H1 (cell line): ENCODE measurements at regions not wholly inside any gene's neighbourhood (a gene's known extent, or its start where the extent isn't known, plus 50 kb on each side); places are given as distances from the start of the nearest gene placed in this dataset.

Experiments used
- CTCF ChIA-PET: fragments of 300-600 bp; sonication (Branson Sonifier 250); formaldehyde crosslinking; loops from one replicate; lab custom pipeline; 2021; ENCODE audit not compliant: partially characterized antibody; lab: Charles Lee
- POLR2A ChIA-PET: fragments of 300-600 bp; sonication (Branson Sonifier 250); formaldehyde crosslinking; loops from one replicate; lab custom pipeline; 2021; ENCODE audit warnings: inconsistent platforms; ENCODE audit not compliant: partially characterized antibody; lab: Charles Lee
- DNase-seq, 2 experiments: peaks; one replicate each; pipeline versions ENCODE4 v3.0.0 to v3.0.0-alpha.2; 2010 to 2022; ENCODE audit warnings: low spot score in 2 of 2, low read depth in 1 of 2, mixed read lengths in 1 of 2
- FAIRE-seq: peaks from 2 replicates; lab custom pipeline; 2011; peaks lifted over from hg19 to GRCh38; lab: Jason Lieb, UNC
- H2AFZ ChIP-seq: 2 replicates; pipeline ENCODE4 v1.8.1; 2012; ENCODE audit warnings: low read length, inconsistent platforms
- H2AK5ac ChIP-seq: 2 replicates; pipeline ENCODE4 v1.6.1; 2013; ENCODE audit warnings: low read depth, low read length
- H2BK120ac ChIP-seq: replicated peaks from 2 replicates; pipeline ENCODE3; 2013; ENCODE audit warnings: low read depth, low read length, inconsistent platforms
- H2BK12ac ChIP-seq: 2 replicates; pipeline ENCODE4 v1.6.1; 2013; ENCODE audit warnings: low read depth, low read length
- H2BK15ac ChIP-seq: 2 replicates; pipeline ENCODE4 v1.6.1; 2013; ENCODE audit warnings: low read length
- H2BK20ac ChIP-seq: 2 replicates; pipeline ENCODE4 v1.6.1; 2013; ENCODE audit warnings: low read length
- H2BK5ac ChIP-seq: 2 replicates; pipeline ENCODE4 v1.6.1; 2013; ENCODE audit warnings: low read depth, low read length
- H3K14ac ChIP-seq: 2 replicates; pipeline ENCODE4 v1.6.1; 2013; ENCODE audit warnings: inconsistent platforms; ENCODE audit not compliant: insufficient read length
- H3K18ac ChIP-seq: 2 replicates; pipeline ENCODE4 v1.6.1; 2013; ENCODE audit warnings: low read length; ENCODE audit errors: extremely low read depth
- H3K23ac ChIP-seq: 2 replicates; pipeline ENCODE4 v1.6.1; 2013; ENCODE audit warnings: inconsistent platforms; ENCODE audit not compliant: insufficient read length
- H3K23me2 ChIP-seq: 2 replicates; pipeline ENCODE4 v1.6.1; 2013; ENCODE audit warnings: low read depth, low read length
- H3K27ac ChIP-seq: 2 replicates; pipeline ENCODE4 v1.6.1; 2011; ENCODE audit warnings: low read depth, low read length, inconsistent platforms
- H3K27me3 ChIP-seq, 4 experiments: replicated peaks in 1 of 4; 1 replicate in 1 of 4; 2 replicates in 3 of 4; pipeline versions ENCODE4 v1.6.1 to v1.8.1; 2011 to 2013; ENCODE audit warnings: low read length in 3 of 4, mild to moderate bottlenecking in 3 of 4, inconsistent platforms in 2 of 4, mixed read lengths in 2 of 4, moderate library complexity in 1 of 4; ENCODE audit not compliant: control insufficient read depth in 3 of 4, insufficient read depth in 3 of 4; ENCODE audit errors: extremely low read depth in 1 of 4
- H3K36me3 ChIP-seq, 4 experiments: 2 replicates each; pipeline versions ENCODE4 v1.6.1 to v1.8.1; 2011 to 2013; ENCODE audit warnings: mild to moderate bottlenecking in 4 of 4, low read length in 3 of 4, moderate library complexity in 2 of 4, control low read depth in 1 of 4, inconsistent platforms in 1 of 4; ENCODE audit not compliant: insufficient read depth in 4 of 4, control insufficient read depth in 2 of 4
- H3K4ac ChIP-seq: replicated peaks from 2 replicates; pipeline ENCODE3; 2013; ENCODE audit warnings: low read length, low read depth, mixed read lengths, inconsistent platforms; ENCODE audit not compliant: insufficient read length
- H3K4me1 ChIP-seq, 4 experiments: replicated peaks in 1 of 4; 1 replicate in 1 of 4; 2 replicates in 3 of 4; pipeline versions ENCODE4 v1.6.1 to v1.8.1; 2011 to 2013; ENCODE audit warnings: low read length in 3 of 4, inconsistent platforms in 2 of 4, mixed read lengths in 1 of 4; ENCODE audit not compliant: insufficient read depth in 4 of 4, control insufficient read depth in 3 of 4
- H3K4me2 ChIP-seq, 2 experiments: 2 replicates each; pipeline versions ENCODE4 v1.6.1 to v1.8.1; 2011 to 2013; ENCODE audit warnings: low read depth in 2 of 2, low read length in 2 of 2, control low read depth in 1 of 2, inconsistent platforms in 1 of 2, mild to moderate bottlenecking in 1 of 2; ENCODE audit not compliant: insufficient read depth in 1 of 2
- H3K4me3 ChIP-seq, 4 experiments: fragments of 200-600, 300-600 bp in 1 of 4; sonication (generic), shearing (Covaris generic), sonication (Bioruptor Twin) in 1 of 4; 2 replicates each; pipeline versions ENCODE4 v1.5.1 to v1.8.1; 2011 to 2016; ENCODE audit warnings: low read length in 4 of 4, low read depth in 3 of 4, control low read depth in 2 of 4, inconsistent platforms in 2 of 4, mild to moderate bottlenecking in 2 of 4, mixed read lengths in 1 of 4, moderate library complexity in 1 of 4; ENCODE audit not compliant: insufficient read depth in 2 of 4; ENCODE audit errors: extremely low read depth in 1 of 4
- H3K56ac ChIP-seq: replicated peaks from 2 replicates; pipeline ENCODE3; 2013; ENCODE audit warnings: low read depth, mild to moderate bottlenecking, mixed read lengths, low read length, inconsistent platforms; ENCODE audit not compliant: insufficient read length
- H3K79me1 ChIP-seq: 2 replicates; pipeline ENCODE4 v1.6.1; 2013; ENCODE audit warnings: low read depth, low read length, control low read depth
- H3K79me2 ChIP-seq, 2 experiments: 2 replicates each; pipeline versions ENCODE4 v1.6.1 to v1.8.1; 2012 to 2013; ENCODE audit warnings: low read length in 2 of 2, mild to moderate bottlenecking in 2 of 2, inconsistent platforms in 1 of 2; ENCODE audit not compliant: insufficient read depth in 2 of 2, control insufficient read depth in 1 of 2
- H3K9ac ChIP-seq, 4 experiments: replicated peaks in 1 of 4; 1 replicate in 1 of 4; 2 replicates in 3 of 4; pipeline versions ENCODE4 v1.6.1 to v1.8.1; 2011 to 2013; ENCODE audit warnings: low read depth in 3 of 4, low read length in 3 of 4, control low read depth in 2 of 4, mild to moderate bottlenecking in 2 of 4, moderate library complexity in 2 of 4, inconsistent platforms in 1 of 4; ENCODE audit errors: extremely low read depth in 1 of 4
- H3K9me3 ChIP-seq, 2 experiments: 2 replicates each; pipeline versions ENCODE4 v1.6.1 to v1.8.1; 2012 to 2013; ENCODE audit warnings: mild to moderate bottlenecking in 2 of 2, moderate library complexity in 2 of 2, control low read depth in 1 of 2, inconsistent platforms in 1 of 2, low read depth in 1 of 2, low read length in 1 of 2, mixed read lengths in 1 of 2; ENCODE audit not compliant: insufficient read depth in 2 of 2
- H4K20me1 ChIP-seq, 2 experiments: replicated peaks in 1 of 2; 2 replicates each; pipeline versions ENCODE3 to v1.8.1; 2011 to 2013; ENCODE audit warnings: inconsistent platforms in 2 of 2, low read length in 2 of 2, mild to moderate bottlenecking in 1 of 2; ENCODE audit not compliant: insufficient read depth in 2 of 2, control insufficient read depth in 1 of 2
- H4K5ac ChIP-seq: 2 replicates; pipeline ENCODE4 v1.6.1; 2013; ENCODE audit warnings: low read length, low read depth, mixed read lengths, inconsistent platforms; ENCODE audit not compliant: insufficient read length
- H4K8ac ChIP-seq: 2 replicates; pipeline ENCODE4 v1.8.0; 2013; ENCODE audit warnings: mild to moderate bottlenecking, moderate library complexity, low read length, inconsistent platforms; ENCODE audit not compliant: insufficient read depth; ENCODE audit errors: extremely low read depth
- H4K91ac ChIP-seq: replicated peaks from 2 replicates; pipeline ENCODE3; 2013; ENCODE audit warnings: low read length, mixed read lengths, inconsistent platforms; ENCODE audit not compliant: insufficient read length
- CTCF ChIP-seq, 3 experiments: IDR thresholded peaks; 1 replicate in 2 of 3; 2 replicates in 1 of 3; pipeline versions ENCODE4 v1.5.1 to v1.6.1; 2011; ENCODE audit warnings: low read length in 3 of 3, mild to moderate bottlenecking in 3 of 3, inconsistent platforms in 2 of 3, low read depth in 1 of 3, moderate library complexity in 1 of 3; ENCODE audit not compliant: insufficient read depth in 1 of 3; ENCODE audit errors: control extremely low read depth in 1 of 3
- FOSL1 ChIP-seq: IDR thresholded peaks from 2 replicates; pipeline ENCODE4 v1.6.1; 2011; ENCODE audit warnings: mild to moderate bottlenecking, low read depth, low read length, moderate library complexity; ENCODE audit not compliant: insufficient read depth
- HDAC6 ChIP-seq: IDR thresholded peaks from one replicate; pipeline ENCODE4 v1.7.1; 2012; ENCODE audit warnings: low read depth, mild to moderate bottlenecking, inconsistent platforms, low read length, moderate library complexity
- RAD21 ChIP-seq, 2 experiments: IDR thresholded peaks in 1 of 2; conservative IDR thresholded peaks in 1 of 2; 2 replicates each; pipeline ENCODE4 v1.6.1; 2011; ENCODE audit warnings: low read depth in 2 of 2, low read length in 2 of 2, improper control_type of control experiment in 1 of 2, inconsistent platforms in 1 of 2, mild to moderate bottlenecking in 1 of 2, moderate library complexity in 1 of 2
- RBBP5 ChIP-seq: IDR thresholded peaks from 2 replicates; pipeline ENCODE4 v1.7.1; 2012; ENCODE audit warnings: low read depth, mild to moderate bottlenecking, inconsistent platforms, low read length, moderate library complexity, borderline replicate concordance
- SIRT6 ChIP-seq: IDR thresholded peaks from one replicate; pipeline ENCODE4 v1.7.1; 2012; ENCODE audit warnings: low read length, inconsistent platforms
- SRF ChIP-seq: IDR thresholded peaks from 2 replicates; pipeline ENCODE4 v1.6.1; 2011; ENCODE audit warnings: mild to moderate bottlenecking, low read depth, low read length, moderate library complexity
- TCF12 ChIP-seq: IDR thresholded peaks from 2 replicates; pipeline ENCODE4 v1.6.1; 2011; ENCODE audit warnings: low read depth, mild to moderate bottlenecking, low read length
- TEAD4 ChIP-seq: IDR thresholded peaks from 2 replicates; pipeline ENCODE4 v1.6.1; 2012; ENCODE audit warnings: low read depth, low read length, inconsistent platforms, mixed read lengths
- YY1 ChIP-seq: IDR thresholded peaks from 2 replicates; pipeline ENCODE4 v1.6.1; 2011; ENCODE audit warnings: low read depth, mild to moderate bottlenecking, low read length
- WGBS, 2 experiments: shearing (Covaris generic) in 1 of 2; methylation state at CpG; one replicate each; pipeline versions ENCODE4 v1.1.6 to v1.1.7; 2013 to 2015; ENCODE audit warnings: low lambda C conversion rate in 2 of 2, mixed read lengths in 2 of 2, inconsistent platforms in 1 of 2, low coverage in 1 of 2, missing lambda C conversion rate in 1 of 2; ENCODE audit not compliant: insufficient replicate concordance in 2 of 2, insufficient coverage in 1 of 2, insufficient read length in 1 of 2; ENCODE audit errors: extremely low coverage in 1 of 2, missing lambda C conversion rate in 1 of 2; 5-methylcytosine and 5-hydroxymethylcytosine counted together

- Histone ChIP-seq H2AK5ac (no peak overlapping the region), H4K8ac (no peak overlapping the region), H3K27ac (no peak overlapping the region), H4K20me1 (no peaks in the 10 kb centered on the region), H3K27me3 (no peaks in the 10 kb centered on the region), H3K4me2 (no peak overlapping the region), H2BK20ac (peak overlapping the region; percentile 27; the same call in 1 of the 2 replicates), H3K18ac (no peak overlapping the region; the same call in 1 of the 2 replicates), H3K9me3 (no peaks in the 10 kb centered on the region), H3K14ac (no peak overlapping the region), H4K5ac (no peak overlapping the region), H2BK5ac (no peak overlapping the region), H3K23me2 (no peaks in the 10 kb centered on the region), H2BK12ac (no peak overlapping the region), H2AFZ (peak overlapping the region; percentile 88), H2BK120ac (no peak overlapping the region), H3K36me3 (no peaks in the 10 kb centered on the region), H2BK15ac (no peak overlapping the region), H4K91ac (no peak overlapping the region), H3K79me1 (no peaks in the 10 kb centered on the region), H3K23ac (no peak overlapping the region), H3K4ac (no peak overlapping the region), H3K4me3 (no peak overlapping the region), H3K56ac (no peak overlapping the region), H3K4me1 (no peaks in the 10 kb centered on the region), H3K79me2 (no peaks in the 10 kb centered on the region), H3K9ac (no peak overlapping the region)
- FAIRE-seq: peak; percentile 42
- WGBS, 2 experiments: 75% methylated on average over 6 of the region's 6 CpGs; no CpG with 5 or more reads in 1 of the 2 experiments
- ChIA-PET POLR2A (interaction anchor here (0.6 kb wide), 1 partner anchor 26 kb away, joined by 3 read pairs; no protein-coding TSS in a partner anchor), CTCF (interaction anchor here (0.6 to 2.7 kb wide), 10 partner anchors 11 to 332 kb away, joined by 3 to 9 read pairs (median 5); no protein-coding TSS in a partner anchor)
- TF ChIP-seq SIRT6 (no peak), HDAC6 (no peak), CTCF (IDR thresholded peaks at IDR 0.05; ENCODE audit: control extremely low read depth in 1 of 3, insufficient read depth in 1 of 3, low read depth in 1 of 3, low read length in 3 of 3) (peak; percentile 18 to 76 (median 52); a peak in 3 of 4 replicates), TCF12 (no peak), FOSL1 (no peak), RBBP5 (no peak), RAD21 (IDR thresholded peaks at IDR 0.05 in 1 of 2, conservative IDR thresholded peaks at IDR 0.05 in 1 of 2; ENCODE audit: low read depth in 2 of 2, low read length in 2 of 2) (peak; percentile 62 to 70), YY1 (peak; percentile 71), TEAD4 (peak; percentile 93), SRF (no peak)
- DNase-seq: peak; percentile 31 to 76
Measured at GRCh38 chr10:31083765-31084184, 52.1 kb upstream of the ZNF438 start.
